Retinal pigment epithelial cell (primary cell): ENCODE measurements at regions not wholly inside any gene's neighbourhood (a gene's known extent, or its start where the extent isn't known, plus 50 kb on each side); places are given as distances from the start of the nearest gene placed in this dataset.

Experiments used
- DNase-seq: peaks from one replicate; pipeline ENCODE4 v3.0.0-alpha.2; 2010; ENCODE audit warnings: low read depth
- H3K4me3 ChIP-seq: 2 replicates; pipeline ENCODE4 v1.5.1; 2011; ENCODE audit warnings: mild to moderate bottlenecking, low read length, control low read depth, moderate library complexity
- TF ChIP-seq, protein P1 (sequence below): conservative IDR thresholded peaks from 2 replicates; pipeline ENCODE4 v1.5.1; 2011; ENCODE audit warnings: low read depth, low read length, control low read depth, inconsistent platforms

DNA sequence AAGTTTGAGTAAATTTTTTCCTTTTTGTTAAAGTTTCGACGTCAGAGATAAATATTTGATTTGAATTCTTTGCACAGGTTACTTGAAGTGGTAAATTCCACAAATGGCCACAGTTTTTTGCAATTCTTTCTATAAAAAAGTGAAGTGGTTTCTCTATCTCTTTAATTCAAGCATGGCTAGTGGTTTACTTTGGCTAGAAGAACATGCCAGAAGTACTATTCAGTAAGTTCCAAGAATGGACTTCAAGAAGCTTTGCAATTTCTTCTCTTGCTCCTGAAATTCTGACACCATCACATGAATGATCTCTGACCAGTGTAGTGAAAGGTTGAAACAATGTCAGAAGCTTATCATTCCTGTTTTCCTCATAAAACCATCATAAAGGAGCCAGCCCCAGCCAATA lies 55.7 kb upstream of the RNPC3 start:
- no peak for DNase-seq
- TF ChIP-seq, protein P1, sequence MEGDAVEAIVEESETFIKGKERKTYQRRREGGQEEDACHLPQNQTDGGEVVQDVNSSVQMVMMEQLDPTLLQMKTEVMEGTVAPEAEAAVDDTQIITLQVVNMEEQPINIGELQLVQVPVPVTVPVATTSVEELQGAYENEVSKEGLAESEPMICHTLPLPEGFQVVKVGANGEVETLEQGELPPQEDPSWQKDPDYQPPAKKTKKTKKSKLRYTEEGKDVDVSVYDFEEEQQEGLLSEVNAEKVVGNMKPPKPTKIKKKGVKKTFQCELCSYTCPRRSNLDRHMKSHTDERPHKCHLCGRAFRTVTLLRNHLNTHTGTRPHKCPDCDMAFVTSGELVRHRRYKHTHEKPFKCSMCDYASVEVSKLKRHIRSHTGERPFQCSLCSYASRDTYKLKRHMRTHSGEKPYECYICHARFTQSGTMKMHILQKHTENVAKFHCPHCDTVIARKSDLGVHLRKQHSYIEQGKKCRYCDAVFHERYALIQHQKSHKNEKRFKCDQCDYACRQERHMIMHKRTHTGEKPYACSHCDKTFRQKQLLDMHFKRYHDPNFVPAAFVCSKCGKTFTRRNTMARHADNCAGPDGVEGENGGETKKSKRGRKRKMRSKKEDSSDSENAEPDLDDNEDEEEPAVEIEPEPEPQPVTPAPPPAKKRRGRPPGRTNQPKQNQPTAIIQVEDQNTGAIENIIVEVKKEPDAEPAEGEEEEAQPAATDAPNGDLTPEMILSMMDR: no peak
- H3K4me3 ChIP-seq: no peak overlapping the region

DNA sequence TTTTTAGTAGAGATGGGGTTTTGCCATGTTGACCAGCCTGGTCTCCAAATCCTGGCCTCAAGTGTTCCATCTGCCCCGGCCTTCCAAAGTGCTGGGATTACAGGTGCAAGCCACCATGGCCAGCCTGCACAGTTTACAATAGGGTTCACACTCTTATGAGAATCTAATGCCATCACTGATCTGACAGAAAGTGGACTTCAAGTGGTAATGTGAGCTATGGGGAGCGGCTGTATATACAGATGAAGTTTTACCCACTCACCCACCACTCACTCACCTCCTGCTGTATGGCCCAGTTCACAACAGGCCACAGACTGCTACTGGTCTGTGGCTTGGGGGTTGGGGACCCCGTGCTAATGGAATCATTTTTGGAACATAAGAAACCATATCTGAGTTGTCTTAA lies 58.4 kb upstream of the RNPC3 start:
- no peak for DNase-seq
- TF ChIP-seq, protein P1: no peak
- no peak overlapping the region for H3K4me3 ChIP-seq

DNA sequence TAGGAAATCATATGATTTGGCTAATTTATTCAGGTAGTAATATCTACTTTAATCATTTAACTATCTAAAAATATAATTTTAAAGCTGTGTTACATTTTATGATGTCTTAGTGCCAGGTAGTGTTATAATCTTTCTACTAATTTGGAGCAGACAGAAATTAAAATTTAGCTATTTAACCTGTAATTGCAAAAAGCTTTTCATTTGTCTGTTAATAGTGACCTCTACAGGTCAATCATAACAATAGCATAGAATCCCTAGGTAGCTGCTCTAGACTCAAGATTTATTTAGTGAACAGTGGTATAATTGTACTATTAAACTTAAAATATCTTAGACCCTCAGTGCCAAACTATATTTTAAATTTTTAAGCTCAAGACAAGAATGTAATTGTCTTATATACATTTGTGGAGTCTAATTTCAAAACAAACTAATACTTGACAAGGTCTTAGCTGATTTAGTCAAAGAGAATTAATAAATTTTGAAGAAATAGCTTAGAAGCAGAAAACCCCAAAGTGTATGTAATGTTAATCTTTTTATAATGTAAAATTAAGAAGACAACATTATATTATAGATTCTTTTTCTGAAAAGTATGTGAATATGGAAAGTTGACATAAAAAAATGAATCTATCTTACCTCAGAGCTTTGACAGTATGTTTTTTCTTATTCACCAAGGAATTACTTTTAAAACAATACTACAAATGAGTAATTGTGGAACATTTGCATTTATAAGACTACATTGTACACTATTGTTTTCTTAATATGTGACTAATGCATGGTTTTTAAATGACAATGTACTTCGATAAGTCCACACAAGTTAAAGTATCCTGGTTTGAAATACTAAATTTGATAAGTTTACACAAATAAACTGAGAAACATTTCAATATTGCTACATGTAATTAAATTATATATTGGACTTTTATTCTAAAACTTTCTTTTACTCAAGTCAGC lies 64.1 kb upstream of the RNPC3 start:
- H3K4me3 ChIP-seq: no peak overlapping the region
- TF ChIP-seq, protein P1: peak; percentile 55
- DNase-seq: no peak

DNA sequence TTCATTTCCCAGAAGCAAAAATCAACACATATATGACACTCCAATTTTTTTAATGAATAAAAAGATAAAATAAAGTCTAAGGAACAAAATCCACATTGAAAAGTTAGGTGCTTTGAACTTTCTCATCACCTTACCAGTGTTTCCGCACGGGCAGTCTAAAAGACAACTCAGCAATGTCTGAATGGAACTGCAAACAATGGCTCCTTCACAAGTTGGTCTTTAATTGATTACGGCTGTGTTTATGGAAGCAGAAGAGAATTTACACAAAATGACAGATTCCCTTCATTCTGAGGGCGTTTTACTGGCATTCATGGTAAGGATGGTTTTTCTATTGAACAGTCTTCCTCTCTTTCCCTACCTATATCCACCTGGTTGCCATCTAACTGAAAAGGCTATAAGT lies 65.0 kb upstream of the RNPC3 start:
- no peak overlapping the region for H3K4me3 ChIP-seq
- TF ChIP-seq, protein P1: no peak
- no peak for DNase-seq

DNA sequence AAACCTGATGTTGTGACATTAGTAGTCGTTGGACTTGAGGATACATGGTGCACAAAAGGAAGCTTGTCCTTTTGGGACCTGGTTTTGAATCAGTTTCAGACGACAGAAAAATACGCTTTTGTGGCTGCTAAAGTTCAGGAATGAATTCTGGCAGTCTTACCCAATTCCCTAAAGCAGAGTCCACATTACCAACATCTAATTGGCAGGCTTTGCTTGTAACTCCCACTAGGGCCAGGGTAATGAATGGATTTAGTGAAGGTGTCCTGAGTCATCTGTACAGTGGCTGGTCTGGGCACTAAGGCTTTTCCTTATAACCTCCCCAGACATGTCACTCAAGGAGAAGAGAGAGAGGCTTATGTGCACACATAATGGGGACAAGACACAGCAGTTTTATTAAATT lies 66.2 kb upstream of the RNPC3 start:
- DNase-seq: no peak
- TF ChIP-seq, protein P1: no peak
- no peak overlapping the region for H3K4me3 ChIP-seq

DNA sequence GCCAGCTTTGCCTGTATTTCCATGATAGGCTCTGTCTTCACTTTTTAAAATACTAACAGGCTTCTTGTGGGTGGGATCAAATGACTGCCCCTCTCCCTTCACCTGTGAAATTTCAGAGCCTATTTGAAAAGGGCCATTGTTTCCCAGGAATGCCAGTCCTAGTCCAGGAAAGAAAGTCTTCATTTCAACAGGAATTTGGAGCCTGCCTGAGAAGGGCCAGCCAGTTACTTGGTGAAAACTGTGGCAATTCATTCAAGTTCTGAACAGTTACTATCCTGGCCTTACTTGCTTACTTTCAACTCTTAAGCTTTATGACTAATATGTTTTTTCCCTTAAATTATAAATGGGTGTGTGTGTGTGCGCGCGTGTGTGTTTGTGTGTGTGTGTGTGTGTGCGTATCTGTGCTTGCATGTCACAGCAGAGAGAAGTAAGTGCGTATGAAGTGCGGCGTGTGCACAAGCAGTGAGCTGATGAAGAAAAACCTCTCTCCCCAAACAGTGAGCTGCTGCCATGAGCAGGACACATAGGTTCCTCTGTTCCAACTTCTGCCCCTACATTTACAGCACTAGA lies 67.5 kb upstream of the RNPC3 start:
- TF ChIP-seq, protein P1: no peak
- no peak for DNase-seq
- H3K4me3 ChIP-seq: no peak overlapping the region

DNA sequence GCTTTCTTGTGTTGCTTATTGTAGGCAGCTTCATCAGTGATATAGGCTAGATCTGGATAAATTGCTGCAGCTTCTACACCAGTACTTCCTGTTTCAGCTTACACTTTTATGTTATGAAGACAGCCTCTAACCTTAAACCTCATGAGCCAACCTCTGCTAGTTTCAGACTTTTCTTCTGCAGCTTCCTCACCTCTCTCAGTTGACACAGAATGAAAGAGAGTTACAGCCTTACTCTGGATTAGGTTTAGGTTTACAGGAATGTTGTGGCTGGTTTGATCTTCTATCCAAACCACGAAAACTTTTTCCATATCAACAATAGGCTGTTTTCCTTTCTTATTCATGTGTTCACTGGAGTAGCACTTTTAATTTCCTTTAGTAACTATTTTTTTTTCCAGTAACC lies 76.9 kb upstream of the RNPC3 start:
- TF ChIP-seq, protein P1: no peak
- no peak for DNase-seq

More for the DNA sequence above, 76.9 kb upstream of the RNPC3 start:
- H3K4me3 ChIP-seq: no peak overlapping the region
